WTC11 (cell line): ENCODE measurements at regions not wholly inside any gene's neighbourhood (a gene's known extent, or its start where the extent isn't known, plus 50 kb on each side); places are given as distances from the start of the nearest gene placed in this dataset.

Experiments used
- ATAC-seq: fragments of 200-7000 bp; cut with Tn5 transposase; 2 replicates; pipeline ENCODE4 v1.10.0; 2021; ENCODE audit warnings: mild to moderate bottlenecking, moderate library complexity
- CTCF ChIA-PET: fragments of 300-600 bp; sonication (Branson Sonifier 250); formaldehyde crosslinking; loops from one replicate; lab custom pipeline; 2021; ENCODE audit warnings: antibody characterized with exemption; lab: Charles Lee
- POLR2A ChIA-PET: fragments of 350-600 bp; sonication (Branson Sonifier 250); formaldehyde crosslinking; loops from one replicate; lab custom pipeline; 2021; ENCODE audit warnings: antibody characterized with exemption; lab: Charles Lee
- DNase-seq: peaks from one replicate; pipeline ENCODE4 v3.0.0; 2021; ENCODE audit warnings: low spot score
- H3K27ac Mint-ChIP-seq: 2 replicates; pipeline ENCODE4 v1.8.0; 2021; ENCODE audit warnings: mixed read lengths
- H3K27me3 Mint-ChIP-seq: 2 replicates; pipeline ENCODE4 v1.8.0; 2021; ENCODE audit warnings: low read depth, mild to moderate bottlenecking, moderate library complexity, mixed read lengths
- H3K36me3 Mint-ChIP-seq: 2 replicates; pipeline ENCODE4 v1.8.0; 2021; ENCODE audit warnings: mixed read lengths
- H3K4me1 Mint-ChIP-seq: 2 replicates; pipeline ENCODE4 v1.8.0; 2022; ENCODE audit warnings: mixed read lengths
- H3K4me3 Mint-ChIP-seq: 2 replicates; pipeline ENCODE4 v1.8.0; 2021; ENCODE audit warnings: mild to moderate bottlenecking, moderate library complexity, mixed read lengths
- H3K9me3 Mint-ChIP-seq: 2 replicates; pipeline ENCODE4 v1.8.0; 2021; ENCODE audit warnings: mixed read lengths
- AFF4 ChIP-seq: sonication (generic); formaldehyde crosslinking; IDR thresholded peaks from 2 replicates; pipeline ENCODE4 v1.8.1; 2023; ENCODE audit warnings: mild to moderate bottlenecking, missing genetic modification reagents, borderline replicate concordance
- ATF6 ChIP-seq: sonication (generic); formaldehyde crosslinking; IDR thresholded peaks from 2 replicates; pipeline ENCODE4 v1.8.1; 2023; ENCODE audit warnings: mild to moderate bottlenecking, missing genetic modification reagents
- ELF4 ChIP-seq: sonication (generic); formaldehyde crosslinking; IDR thresholded peaks from 2 replicates; pipeline ENCODE4 v1.8.1; 2022; ENCODE audit warnings: low read depth, mild to moderate bottlenecking, moderate library complexity, missing genetic modification reagents
- GABPB1 ChIP-seq: sonication (generic); formaldehyde crosslinking; IDR thresholded peaks from 2 replicates; pipeline ENCODE4 v1.8.1; 2023; ENCODE audit warnings: mild to moderate bottlenecking, missing genetic modification reagents
- HMGA2 ChIP-seq: fragments of 250-450 bp; sonication (Bioruptor Pico); IDR thresholded peaks from 2 replicates; pipeline ENCODE4 v1.4.0; 2021; ENCODE audit warnings: mild to moderate bottlenecking, moderate library complexity
- IRF1 ChIP-seq: sonication (generic); formaldehyde crosslinking; IDR thresholded peaks from 2 replicates; pipeline ENCODE4 v1.8.0; 2023; ENCODE audit warnings: missing genetic modification reagents
- JUN ChIP-seq: sonication (generic); formaldehyde crosslinking; IDR thresholded peaks from 2 replicates; pipeline ENCODE4 v1.8.0; 2023; ENCODE audit warnings: mild to moderate bottlenecking, missing genetic modification reagents
- NFE2L1 ChIP-seq: sonication (generic); formaldehyde crosslinking; IDR thresholded peaks from 2 replicates; pipeline ENCODE4 v1.8.1; 2023; ENCODE audit warnings: missing genetic modification reagents
- PRRX2 ChIP-seq: fragments of 250-450 bp; sonication (Bioruptor Pico); IDR thresholded peaks from 2 replicates; pipeline ENCODE4 v1.8.0; 2021; ENCODE audit warnings: mild to moderate bottlenecking
- SMAD3 ChIP-seq: sonication (generic); formaldehyde crosslinking; IDR thresholded peaks from 2 replicates; pipeline ENCODE4 v1.8.0; 2022; ENCODE audit warnings: missing genetic modification reagents, mild to moderate bottlenecking, borderline replicate concordance
- SMAD4 ChIP-seq: sonication (generic); formaldehyde crosslinking; IDR thresholded peaks from 2 replicates; pipeline ENCODE4 v1.8.0; 2022; ENCODE audit warnings: mild to moderate bottlenecking, missing genetic modification reagents
- SOX15 ChIP-seq: fragments of 250-450 bp; sonication (Bioruptor Pico); IDR thresholded peaks from 2 replicates; pipeline ENCODE4 v1.9.0; 2021; ENCODE audit warnings: mild to moderate bottlenecking
- TP53 ChIP-seq: sonication (generic); formaldehyde crosslinking; IDR thresholded peaks from 2 replicates; pipeline ENCODE4 v1.8.1; 2023; ENCODE audit warnings: mild to moderate bottlenecking, missing genetic modification reagents
- ZBTB43 ChIP-seq: sonication (generic); formaldehyde crosslinking; IDR thresholded peaks from 2 replicates; pipeline ENCODE4 v1.8.1; 2023; ENCODE audit warnings: mild to moderate bottlenecking, missing genetic modification reagents
- ZNF121 ChIP-seq: sonication (generic); formaldehyde crosslinking; IDR thresholded peaks from 2 replicates; pipeline ENCODE4 v1.8.0; 2023; ENCODE audit warnings: missing genetic modification reagents
- ZNF396 ChIP-seq: fragments of 250-450 bp; sonication (Bioruptor Pico); IDR thresholded peaks from 2 replicates; pipeline ENCODE4 v1.8.0; 2021; ENCODE audit warnings: mild to moderate bottlenecking, moderate library complexity, borderline replicate concordance
- TF ChIP-seq, protein P1 (sequence below): fragments of 250-450 bp; sonication (Bioruptor Pico); conservative IDR thresholded peaks from 2 replicates; pipeline ENCODE4 v1.9.0; 2021; ENCODE audit warnings: mild to moderate bottlenecking
- TF ChIP-seq, protein P2 (sequence below): sonication (generic); formaldehyde crosslinking; IDR thresholded peaks from 2 replicates; pipeline ENCODE4 v1.8.0; 2022; ENCODE audit warnings: mild to moderate bottlenecking, missing genetic modification reagents
- TF ChIP-seq, protein P3 (sequence below): fragments of 250-450 bp; sonication (Bioruptor Pico); IDR thresholded peaks from 2 replicates; pipeline ENCODE4 v1.9.0; 2021; ENCODE audit warnings: moderate library complexity, mild to moderate bottlenecking, inconsistent platforms, borderline replicate concordance
- TF ChIP-seq, protein P4 (sequence below): fragments of 250-450 bp; sonication (Bioruptor Pico); IDR thresholded peaks from 2 replicates; pipeline ENCODE4 v1.9.0; 2021; ENCODE audit warnings: mild to moderate bottlenecking

DNA sequence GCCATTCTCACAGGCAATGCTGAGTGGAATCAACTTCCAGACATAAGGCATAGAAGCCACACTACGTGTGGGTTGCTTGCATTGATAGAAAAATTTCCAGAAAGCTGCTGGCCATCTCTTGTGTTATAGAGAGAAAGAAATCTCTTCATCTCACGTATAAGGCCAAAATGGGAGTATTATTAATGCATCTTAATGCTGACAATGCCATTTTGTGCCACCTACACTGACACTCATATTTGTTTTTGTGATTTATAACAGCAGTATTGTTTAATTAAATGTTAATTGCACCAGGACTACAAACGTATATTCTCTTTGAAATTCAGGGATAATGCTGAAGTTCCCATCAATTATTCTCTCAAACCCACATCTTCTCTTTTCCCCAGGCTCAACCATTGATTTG, 56.1 kb upstream of the TMEM132D start:
- no peak for TF ChIP-seq ZBTB43 (CRISPR knock-in tag)
- no peak for TF ChIP-seq SMAD3
- TF ChIP-seq GABPB1 (CRISPR knock-in tag) = no peak
- TF ChIP-seq AFF4 (CRISPR knock-in tag) = no peak
- no peak for TF ChIP-seq ZNF396
- no peak for TF ChIP-seq TP53 (CRISPR knock-in tag)
- TF ChIP-seq SMAD4 (CRISPR knock-in tag) = no peak
- TF ChIP-seq ZNF121 (CRISPR knock-in tag) = no peak
- no peak for TF ChIP-seq PRRX2 (CRISPR knock-in tag)
- TF ChIP-seq IRF1 (CRISPR knock-in tag) = no peak
- TF ChIP-seq, protein P1, sequence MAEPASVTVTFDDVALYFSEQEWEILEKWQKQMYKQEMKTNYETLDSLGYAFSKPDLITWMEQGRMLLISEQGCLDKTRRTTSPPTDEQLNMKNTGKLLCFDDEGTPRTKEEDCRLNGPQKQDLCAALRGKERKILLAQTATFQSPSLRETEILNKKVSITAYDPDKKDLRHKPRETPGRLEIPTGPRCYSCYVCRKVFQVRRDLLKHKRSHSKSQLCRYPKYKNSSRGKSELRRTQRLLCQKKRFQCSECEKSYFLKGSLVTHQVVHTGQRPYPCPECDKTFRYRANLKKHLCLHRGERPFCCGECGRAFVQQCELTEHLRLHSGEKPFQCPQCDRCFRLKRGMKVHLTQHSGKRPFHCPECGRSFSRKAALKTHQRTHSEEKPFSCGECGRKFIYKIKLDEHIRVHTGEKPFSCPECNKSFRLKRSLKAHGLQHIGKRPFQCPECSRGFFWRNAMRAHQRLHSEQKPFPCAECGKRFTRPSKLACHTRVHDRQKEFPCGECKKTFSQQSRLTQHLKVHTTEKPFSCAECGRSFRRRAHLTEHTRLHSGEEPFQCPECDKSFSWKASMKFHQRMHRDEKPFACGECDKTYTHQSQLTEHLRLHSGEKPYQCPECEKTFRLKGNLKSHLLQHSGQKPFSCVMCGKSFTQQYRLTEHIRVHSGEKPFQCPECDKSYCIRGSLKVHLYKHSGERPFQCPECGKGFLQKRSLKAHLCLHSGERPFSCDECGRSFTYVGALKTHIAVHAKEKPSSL (CRISPR knock-in tag) = no peak
- TF ChIP-seq, protein P2, sequence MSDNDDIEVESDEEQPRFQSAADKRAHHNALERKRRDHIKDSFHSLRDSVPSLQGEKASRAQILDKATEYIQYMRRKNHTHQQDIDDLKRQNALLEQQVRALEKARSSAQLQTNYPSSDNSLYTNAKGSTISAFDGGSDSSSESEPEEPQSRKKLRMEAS (CRISPR knock-in tag) = no peak
- TF ChIP-seq, protein P3, sequence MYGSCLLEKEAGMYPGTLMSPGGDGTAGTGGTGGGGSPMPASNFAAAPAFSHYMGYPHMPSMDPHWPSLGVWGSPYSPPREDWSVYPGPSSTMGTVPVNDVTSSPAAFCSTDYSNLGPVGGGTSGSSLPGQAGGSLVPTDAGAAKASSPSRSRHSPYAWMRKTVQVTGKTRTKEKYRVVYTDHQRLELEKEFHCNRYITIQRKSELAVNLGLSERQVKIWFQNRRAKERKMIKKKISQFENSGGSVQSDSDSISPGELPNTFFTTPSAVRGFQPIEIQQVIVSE (CRISPR knock-in tag) = no peak
- TF ChIP-seq ATF6 (CRISPR knock-in tag) = no peak
- H3K4me1 Mint-ChIP-seq = no peaks in the 10 kb centered on the region
- H3K9me3 Mint-ChIP-seq = peaks cover 51% of the 10 kb centered on the region
- H3K4me3 Mint-ChIP-seq = no peak overlapping the region
- ChIA-PET POLR2A (no interaction called here), CTCF (no interaction called here)
- peaks cover 10% of the 10 kb centered on the region for H3K27me3 Mint-ChIP-seq
- ATAC-seq = no peak
- peaks cover 53% of the 10 kb centered on the region for H3K36me3 Mint-ChIP-seq
- no peak overlapping the region for H3K27ac Mint-ChIP-seq
- DNase-seq = no peak

DNA sequence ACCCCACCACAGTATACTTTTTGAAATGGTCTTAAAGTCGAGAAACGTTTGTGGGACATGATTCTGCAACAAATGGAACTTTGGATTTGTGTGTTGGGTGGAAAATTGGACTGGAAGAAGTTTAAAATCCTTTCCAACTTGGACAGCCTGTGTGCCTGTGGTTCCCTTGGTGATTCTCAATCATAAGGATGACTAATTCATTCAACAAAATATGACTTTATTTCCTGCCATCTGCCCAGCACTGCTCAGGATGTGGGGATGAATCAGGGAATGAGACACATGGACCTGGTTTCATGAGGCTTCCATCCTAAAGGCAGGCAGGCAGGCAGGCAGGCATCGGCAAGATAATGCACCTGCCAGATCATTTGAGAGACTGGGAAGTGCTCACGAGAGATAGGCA, 57.3 kb upstream of the TMEM132D start:
- no peak overlapping the region for H3K4me3 Mint-ChIP-seq
- POLR2A ChIA-PET = no interaction called here
- H3K27ac Mint-ChIP-seq = no peak overlapping the region
- CTCF ChIA-PET = no interaction called here
- no peaks in the 10 kb centered on the region; the same call in none of the 2 replicates for H3K4me1 Mint-ChIP-seq
- no peak for DNase-seq
- no peak for ATAC-seq
- H3K36me3 Mint-ChIP-seq = peaks cover 56% of the 10 kb centered on the region
- H3K9me3 Mint-ChIP-seq = peaks cover 51% of the 10 kb centered on the region
- peaks cover 10% of the 10 kb centered on the region for H3K27me3 Mint-ChIP-seq
- TF ChIP-seq ELF4 (CRISPR knock-in tag) = no peak
- TF ChIP-seq, protein P4, sequence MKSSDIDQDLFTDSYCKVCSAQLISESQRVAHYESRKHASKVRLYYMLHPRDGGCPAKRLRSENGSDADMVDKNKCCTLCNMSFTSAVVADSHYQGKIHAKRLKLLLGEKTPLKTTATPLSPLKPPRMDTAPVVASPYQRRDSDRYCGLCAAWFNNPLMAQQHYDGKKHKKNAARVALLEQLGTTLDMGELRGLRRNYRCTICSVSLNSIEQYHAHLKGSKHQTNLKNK (CRISPR knock-in tag) = no peak
- no peak for TF ChIP-seq NFE2L1 (CRISPR knock-in tag)
- TF ChIP-seq, protein P2 (CRISPR knock-in tag) = no peak
- no peak for TF ChIP-seq SOX15 (CRISPR knock-in tag)
- no peak for TF ChIP-seq JUN (CRISPR knock-in tag)
- no peak for TF ChIP-seq SMAD4 (CRISPR knock-in tag)
- TF ChIP-seq HMGA2 (CRISPR knock-in tag) = no peak
- TF ChIP-seq AFF4 (CRISPR knock-in tag) = no peak
- no peak for TF ChIP-seq SMAD3
